PFSK-1 (cell line): ENCODE measurements at regions not wholly inside any gene's neighbourhood (a gene's known extent, or its start where the extent isn't known, plus 50 kb on each side); places are given as distances from the start of the nearest gene placed in this dataset.

Source experiments
- FOXP2 ChIP-seq: optimal IDR thresholded peaks from 2 replicates; pipeline ENCODE3; 2011; ENCODE audit warnings: borderline replicate concordance, control low read depth, inconsistent platforms; ENCODE audit not compliant: insufficient read depth; ENCODE audit errors: extremely low read length, extremely low read depth
- POLR2AphosphoS5 ChIP-seq: IDR thresholded peaks from 2 replicates; pipeline ENCODE4 v1.6.1; 2012; ENCODE audit warnings: low read depth, mild to moderate bottlenecking, control low read depth, low read length, moderate library complexity
- REST ChIP-seq, 2 experiments: IDR thresholded peaks; 2 replicates each; pipeline versions ENCODE4 v1.6.1 to v1.8.0; 2011 to 2012; ENCODE audit warnings: low read depth in 2 of 2, low read length in 2 of 2, control low read depth in 1 of 2, inconsistent platforms in 1 of 2, mild to moderate bottlenecking in 1 of 2, moderate library complexity in 1 of 2; ENCODE audit not compliant: insufficient read depth in 1 of 2
- SIN3A ChIP-seq: IDR thresholded peaks from 2 replicates; pipeline ENCODE4 v1.6.1; 2012; ENCODE audit warnings: mild to moderate bottlenecking, low read length, moderate library complexity, borderline replicate concordance; ENCODE audit not compliant: insufficient read depth
- TAF1 ChIP-seq: IDR thresholded peaks from 2 replicates; pipeline ENCODE4 v1.6.1; 2012; ENCODE audit warnings: low read length, control low read depth, borderline replicate concordance; ENCODE audit not compliant: insufficient read depth

- TF ChIP-seq REST (IDR thresholded peaks at IDR 0.05; ENCODE audit: insufficient read depth in 1 of 2, low read depth in 2 of 2, low read length in 2 of 2): no peak
- no peak for TF ChIP-seq TAF1
- TF ChIP-seq POLR2AphosphoS5: no peak
- no peak for TF ChIP-seq SIN3A
- no peak for TF ChIP-seq FOXP2
Measured at GRCh38 chr9:115625954-115626353, 508.0 kb upstream of the TNC start.
